IPS DF 4.7 (cell line): ENCODE measurements at regions not wholly inside any gene's neighbourhood (a gene's known extent, or its start where the extent isn't known, plus 50 kb on each side); places are given as distances from the start of the nearest gene placed in this dataset.

Experiments
- DNase-seq: peaks from one replicate; pipeline ENCODE4 v3.0.0-alpha.2; 2013; ENCODE audit warnings: low spot score; ENCODE audit errors: extremely low read depth

GRCh38 chr5:110354915-110355644, 371.4 kb downstream of the TMEM232 start:
- no peak for DNase-seq

GRCh38 chr5:110356677-110357076, 369.8 kb downstream of the TMEM232 start:
- DNase-seq: no peak

- DNase-seq: no peak
Observed at GRCh38 chr5:110359221-110359620, 367.2 kb downstream of the TMEM232 start.

DNA sequence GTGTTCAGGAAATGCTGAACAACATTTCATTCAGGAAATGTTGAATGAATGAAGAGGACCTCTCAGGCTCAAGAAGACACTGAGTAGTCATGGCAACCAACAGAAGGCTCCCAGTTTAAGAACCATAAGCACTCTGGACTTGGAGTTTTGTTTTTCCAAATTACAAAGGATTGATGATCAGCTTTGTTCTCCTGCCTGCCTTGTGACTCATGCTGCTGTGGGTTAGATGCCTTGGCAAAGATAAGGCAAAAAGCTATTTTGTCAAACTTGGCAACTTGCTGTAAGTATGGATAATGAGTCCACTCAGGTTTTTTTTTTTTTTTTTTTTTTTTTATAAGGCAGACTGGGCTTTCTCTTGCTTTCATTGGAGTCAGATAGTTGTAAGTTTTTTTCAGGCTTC, 365.0 kb downstream of the TMEM232 start:
- no peak for DNase-seq

DNA sequence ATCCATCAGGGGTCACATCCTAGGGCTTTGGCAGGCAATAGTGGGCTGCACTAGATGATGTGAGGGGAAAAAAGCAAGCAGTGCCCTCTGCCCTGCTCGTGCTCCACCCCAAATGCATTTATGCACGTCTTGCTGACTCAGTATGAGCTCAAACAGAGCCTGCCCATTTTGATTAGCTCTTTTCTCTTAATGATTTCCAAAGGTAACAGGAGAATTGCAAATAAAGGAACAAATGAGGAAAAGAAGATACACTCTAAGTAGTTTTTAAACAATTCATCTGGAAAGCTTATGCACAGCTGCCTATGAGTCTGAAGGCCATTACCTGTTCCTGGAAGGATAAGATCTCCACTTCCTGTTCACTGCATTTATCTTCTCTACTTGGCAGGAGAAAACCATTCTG, 364.2 kb downstream of the TMEM232 start:
- no peak for DNase-seq

- no peak for DNase-seq
Observed at GRCh38 chr5:110366716-110367115, 359.8 kb downstream of the TMEM232 start.
